Endothelial cell of umbilical vein (primary cell): ENCODE measurements at regions not wholly inside any gene's neighbourhood (a gene's known extent, or its start where the extent isn't known, plus 50 kb on each side); places are given as distances from the start of the nearest gene placed in this dataset.

ENCODE experiments used
- BruUV-seq: library from RNA; stranded (reverse); fragments of 400-500 nt; replicated peaks from 2 replicates; lab custom pipeline; 2021; lab: Mats Ljungman, UMichigan
- CTCF ChIA-PET: fragments of 300-600, 350-600 bp; sonication (Branson Sonifier 250); formaldehyde crosslinking; loops from one replicate; lab custom pipeline; 2021; ENCODE audit warnings: antibody characterized with exemption, inconsistent platforms; lab: Charles Lee
- POLR2A ChIA-PET: fragments of 300-600, 350-600 bp; sonication (Branson Sonifier 250); formaldehyde crosslinking; loops from one replicate; lab custom pipeline; 2021; ENCODE audit warnings: antibody characterized with exemption, inconsistent platforms; lab: Charles Lee
- DNase-seq: peaks from one replicate; pipeline ENCODE4 v3.0.0-alpha.2; 2011; ENCODE audit warnings: low read depth, low spot score
- FAIRE-seq: peaks from 2 replicates; lab custom pipeline; 2011; peaks lifted over from hg19 to GRCh38; lab: Jason Lieb, UNC
- H2AFZ ChIP-seq: 2 replicates; pipeline ENCODE4 v1.6.0; 2012; ENCODE audit warnings: low read depth, low read length, control low read depth, inconsistent platforms
- H3K27ac ChIP-seq: 2 replicates; pipeline ENCODE4 v1.5.1; 2011; ENCODE audit warnings: low read depth, mild to moderate bottlenecking, control low read depth, low read length, moderate library complexity; ENCODE audit not compliant: insufficient read depth
- H3K27me3 ChIP-seq, 2 experiments: 2 replicates each; pipeline versions ENCODE4 v1.6.0 to v1.6.1; 2011; ENCODE audit warnings: low read length in 2 of 2, mixed read lengths in 1 of 2; ENCODE audit not compliant: control insufficient read depth in 2 of 2, insufficient read depth in 2 of 2
- H3K36me3 ChIP-seq, 2 experiments: 2 replicates in 1 of 2; 3 replicates in 1 of 2; pipeline ENCODE4 v1.5.1; 2011; ENCODE audit warnings: low read length in 2 of 2, mild to moderate bottlenecking in 1 of 2, moderate library complexity in 1 of 2; ENCODE audit not compliant: control insufficient read depth in 2 of 2, insufficient read depth in 2 of 2; ENCODE audit errors: extremely low read depth in 1 of 2
- H3K4me1 ChIP-seq: 3 replicates; pipeline ENCODE4 v1.5.1; 2011; ENCODE audit warnings: mild to moderate bottlenecking, low read length; ENCODE audit not compliant: control insufficient read depth, insufficient read depth; ENCODE audit errors: extremely low read depth
- H3K4me2 ChIP-seq: 2 replicates; pipeline ENCODE4 v1.6.1; 2011; ENCODE audit warnings: low read length, control low read depth, mixed read lengths; ENCODE audit not compliant: insufficient read depth
- H3K4me3 ChIP-seq, 3 experiments: fragments of 200-600 bp in 1 of 3; sonication (generic), shearing (Covaris generic) in 1 of 3; replicated peaks in 1 of 3; 2 replicates each; pipeline ENCODE4 v1.5.1; 2011 to 2016; ENCODE audit warnings: control low read depth in 3 of 3, low read length in 3 of 3, mild to moderate bottlenecking in 2 of 3, inconsistent platforms in 1 of 3, low read depth in 1 of 3, moderate library complexity in 1 of 3; ENCODE audit not compliant: insufficient read depth in 1 of 3
- H3K79me2 ChIP-seq: 2 replicates; pipeline ENCODE4 v1.6.0; 2012; ENCODE audit warnings: low read length, inconsistent platforms; ENCODE audit not compliant: control insufficient read depth, insufficient read depth
- H3K9ac ChIP-seq: replicated peaks from 2 replicates; pipeline ENCODE3; 2011; ENCODE audit warnings: low read length, control low read depth; ENCODE audit not compliant: insufficient read depth; ENCODE audit errors: extremely low read depth
- H3K9me1 ChIP-seq: replicated peaks from 3 replicates; pipeline ENCODE4 v1.6.0; 2011; ENCODE audit warnings: mild to moderate bottlenecking, low read length; ENCODE audit not compliant: control insufficient read depth, insufficient read depth; ENCODE audit errors: extremely low read depth
- H3K9me3 ChIP-seq: replicated peaks from 2 replicates; pipeline ENCODE4 v1.5.1; 2012; ENCODE audit warnings: low read length, inconsistent platforms; ENCODE audit not compliant: control insufficient read depth, insufficient read depth
- H4K20me1 ChIP-seq: replicated peaks from 2 replicates; pipeline ENCODE3; 2011; ENCODE audit warnings: mild to moderate bottlenecking, low read length; ENCODE audit not compliant: control insufficient read depth, insufficient read depth; ENCODE audit errors: extremely low read depth
- EZH2 ChIP-seq: IDR thresholded peaks from 2 replicates; pipeline ENCODE4 v1.6.1; 2012; ENCODE audit warnings: borderline replicate concordance, low read depth, mild to moderate bottlenecking, moderate library complexity, low read length, inconsistent platforms; ENCODE audit not compliant: severe bottlenecking
- FOS ChIP-seq: IDR thresholded peaks from 2 replicates; pipeline ENCODE4 v1.6.1; 2011; ENCODE audit warnings: mild to moderate bottlenecking, low read length, moderate library complexity, borderline replicate concordance; ENCODE audit not compliant: insufficient read depth
- GATA2 ChIP-seq: IDR thresholded peaks from 2 replicates; pipeline ENCODE4 v1.7.0; 2011; ENCODE audit warnings: low read depth, mild to moderate bottlenecking, moderate library complexity, mixed read lengths, low read length; ENCODE audit not compliant: insufficient read length, insufficient read depth
- JUN ChIP-seq: IDR thresholded peaks from 2 replicates; pipeline ENCODE4 v1.6.1; 2011; ENCODE audit warnings: borderline replicate concordance, low read depth; ENCODE audit not compliant: insufficient read length, insufficient read depth
- MYC ChIP-seq: IDR thresholded peaks from one replicate; pipeline ENCODE4 v1.6.1; 2011; ENCODE audit warnings: mild to moderate bottlenecking, low read depth, low read length
- POLR2A ChIP-seq: IDR thresholded peaks from 2 replicates; pipeline ENCODE4 v1.6.1; 2012; ENCODE audit warnings: low read depth, mild to moderate bottlenecking, control low read depth, low read length
- POLR2AphosphoS5 ChIP-seq: IDR thresholded peaks from 2 replicates; pipeline ENCODE4 v1.6.1; 2012; ENCODE audit warnings: low read depth, mild to moderate bottlenecking, control low read depth, low read length, moderate library complexity; ENCODE audit not compliant: insufficient read depth
- dilution Hi-C: fragments of 300-500 bp; cut with MboI; formaldehyde crosslinking; loops from one replicate; pipeline ENCODE4 v1.15.0; 2019; ENCODE audit warnings: low sequenced_read_pairs; ENCODE audit not compliant: extremely low pct_ligation_motif_present
- intact Hi-C: fragments of 100-400 bp; cut with micrococcal nuclease; formaldehyde crosslinking; loops from one replicate; pipeline ENCODE4 v1.10.0; 2022
- TF ChIP-seq, protein P1 (sequence below): IDR thresholded peaks from 2 replicates; pipeline ENCODE4 v1.6.1; 2011; ENCODE audit not compliant: insufficient read depth, insufficient read length
- TF ChIP-seq, protein P2 (sequence below), 2 donors: IDR thresholded peaks; 1 replicate in 1 of 2; 2 replicates in 1 of 2; pipeline ENCODE4 v1.5.1; 2011; ENCODE audit warnings: low read length in 2 of 2, mild to moderate bottlenecking in 2 of 2, moderate library complexity in 2 of 2, control low read depth in 1 of 2, inconsistent platforms in 1 of 2, low read depth in 1 of 2; ENCODE audit not compliant: insufficient read depth in 1 of 2; ENCODE audit errors: extremely low read depth in 1 of 2

DNA sequence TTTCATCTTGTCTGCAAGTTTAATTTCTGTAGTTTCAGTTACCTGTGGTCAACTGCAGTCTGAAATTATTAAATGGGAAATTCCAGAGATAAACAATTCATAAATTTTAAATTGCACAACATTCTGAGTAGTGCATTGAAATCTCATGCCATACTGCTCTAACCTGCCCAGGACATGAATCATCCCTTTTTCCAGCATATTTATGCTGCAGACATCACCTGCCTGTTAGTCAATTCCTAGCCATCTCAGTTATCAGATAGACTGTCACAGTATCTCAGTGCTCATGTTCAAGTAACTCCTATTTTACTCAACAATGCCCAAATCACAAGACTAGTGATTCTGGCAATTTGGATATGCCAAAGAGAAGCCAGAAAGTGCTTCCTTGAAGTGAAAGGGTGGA lies 223.0 kb upstream of the GRIA1 start:
- Histone ChIP-seq H2AFZ (no peak overlapping the region), H3K4me3 (no peak overlapping the region), H3K9ac (no peak overlapping the region), H4K20me1 (no peaks in the 10 kb centered on the region), H3K4me2 (no peak overlapping the region), H3K4me1 (no peaks in the 10 kb centered on the region), H3K9me3 (no peaks in the 10 kb centered on the region), H3K9me1 (no peaks in the 10 kb centered on the region), H3K27ac (no peak overlapping the region), H3K36me3 (no peaks in the 10 kb centered on the region), H3K79me2 (no peaks in the 10 kb centered on the region), H3K27me3 (no peaks in the 10 kb centered on the region)
- FAIRE-seq (no peak), DNase-seq (no peak)
- ChIA-PET POLR2A (no interaction called here), CTCF (no interaction called here)
- dilution Hi-C loops (no loop called here), intact Hi-C loops (no loop called here)
- TF ChIP-seq, protein P1, sequence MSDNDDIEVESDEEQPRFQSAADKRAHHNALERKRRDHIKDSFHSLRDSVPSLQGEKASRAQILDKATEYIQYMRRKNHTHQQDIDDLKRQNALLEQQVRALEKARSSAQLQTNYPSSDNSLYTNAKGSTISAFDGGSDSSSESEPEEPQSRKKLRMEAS = no peak
- TF ChIP-seq POLR2A (no peak), GATA2 (no peak), FOS (no peak), POLR2AphosphoS5 (no peak), EZH2 (no peak), MYC (no peak), JUN (no peak)
- TF ChIP-seq, protein P2, sequence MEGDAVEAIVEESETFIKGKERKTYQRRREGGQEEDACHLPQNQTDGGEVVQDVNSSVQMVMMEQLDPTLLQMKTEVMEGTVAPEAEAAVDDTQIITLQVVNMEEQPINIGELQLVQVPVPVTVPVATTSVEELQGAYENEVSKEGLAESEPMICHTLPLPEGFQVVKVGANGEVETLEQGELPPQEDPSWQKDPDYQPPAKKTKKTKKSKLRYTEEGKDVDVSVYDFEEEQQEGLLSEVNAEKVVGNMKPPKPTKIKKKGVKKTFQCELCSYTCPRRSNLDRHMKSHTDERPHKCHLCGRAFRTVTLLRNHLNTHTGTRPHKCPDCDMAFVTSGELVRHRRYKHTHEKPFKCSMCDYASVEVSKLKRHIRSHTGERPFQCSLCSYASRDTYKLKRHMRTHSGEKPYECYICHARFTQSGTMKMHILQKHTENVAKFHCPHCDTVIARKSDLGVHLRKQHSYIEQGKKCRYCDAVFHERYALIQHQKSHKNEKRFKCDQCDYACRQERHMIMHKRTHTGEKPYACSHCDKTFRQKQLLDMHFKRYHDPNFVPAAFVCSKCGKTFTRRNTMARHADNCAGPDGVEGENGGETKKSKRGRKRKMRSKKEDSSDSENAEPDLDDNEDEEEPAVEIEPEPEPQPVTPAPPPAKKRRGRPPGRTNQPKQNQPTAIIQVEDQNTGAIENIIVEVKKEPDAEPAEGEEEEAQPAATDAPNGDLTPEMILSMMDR (IDR thresholded peaks at IDR 0.05; ENCODE audit: extremely low read depth in 1 of 2, insufficient read depth in 1 of 2, low read depth in 1 of 2, low read length in 2 of 2) = no peak
- BruUV-seq = no TSS peak
